ENCODE measurements at regions not wholly inside any gene's neighbourhood (a gene's known extent, or its start where the extent isn't known, plus 50 kb on each side); places are given as distances from the start of the nearest gene placed in this dataset.

DNA sequence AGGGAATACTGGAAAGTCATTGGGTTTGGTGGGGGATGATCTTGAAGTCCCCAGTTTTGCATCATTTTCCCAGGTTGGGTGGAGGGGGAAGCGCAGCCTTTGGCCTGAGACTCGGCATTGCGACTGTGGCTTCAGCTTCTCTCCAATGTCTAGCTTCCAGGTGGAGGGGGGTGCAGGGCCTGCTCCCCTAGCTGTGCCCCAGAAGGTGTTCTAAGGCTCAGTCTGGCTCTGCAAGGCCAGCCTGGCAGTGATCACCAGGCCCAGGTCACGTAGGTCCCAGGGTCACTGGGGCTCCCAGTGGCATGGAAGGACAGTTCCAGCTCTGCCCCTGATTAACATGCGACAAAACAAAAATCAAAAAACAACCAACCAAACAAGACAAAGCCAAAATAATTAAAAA is 56.9 kb upstream of the HAAO start:
- TF ChIP-seq, protein P1, sequence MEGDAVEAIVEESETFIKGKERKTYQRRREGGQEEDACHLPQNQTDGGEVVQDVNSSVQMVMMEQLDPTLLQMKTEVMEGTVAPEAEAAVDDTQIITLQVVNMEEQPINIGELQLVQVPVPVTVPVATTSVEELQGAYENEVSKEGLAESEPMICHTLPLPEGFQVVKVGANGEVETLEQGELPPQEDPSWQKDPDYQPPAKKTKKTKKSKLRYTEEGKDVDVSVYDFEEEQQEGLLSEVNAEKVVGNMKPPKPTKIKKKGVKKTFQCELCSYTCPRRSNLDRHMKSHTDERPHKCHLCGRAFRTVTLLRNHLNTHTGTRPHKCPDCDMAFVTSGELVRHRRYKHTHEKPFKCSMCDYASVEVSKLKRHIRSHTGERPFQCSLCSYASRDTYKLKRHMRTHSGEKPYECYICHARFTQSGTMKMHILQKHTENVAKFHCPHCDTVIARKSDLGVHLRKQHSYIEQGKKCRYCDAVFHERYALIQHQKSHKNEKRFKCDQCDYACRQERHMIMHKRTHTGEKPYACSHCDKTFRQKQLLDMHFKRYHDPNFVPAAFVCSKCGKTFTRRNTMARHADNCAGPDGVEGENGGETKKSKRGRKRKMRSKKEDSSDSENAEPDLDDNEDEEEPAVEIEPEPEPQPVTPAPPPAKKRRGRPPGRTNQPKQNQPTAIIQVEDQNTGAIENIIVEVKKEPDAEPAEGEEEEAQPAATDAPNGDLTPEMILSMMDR (conservative IDR thresholded peaks at IDR 0.05; ENCODE audit: low read depth in 2 of 2), result no peak
- TF ChIP-seq CREB1 (CRISPR knock-in tag; IDR thresholded peaks at IDR 0.05; ENCODE audit: low read depth), result no peak
- no peak for TF ChIP-seq NANOG (IDR thresholded peaks at IDR 0.05; ENCODE audit: borderline replicate concordance)
- no peak for TF ChIP-seq ZNF331 (CRISPR knock-in tag; IDR thresholded peaks at IDR 0.05; ENCODE audit: low read depth)
- no peak for TF ChIP-seq REST (IDR thresholded peaks at IDR 0.05; ENCODE audit: unreplicated experiment)
- no peak for TF ChIP-seq ZNF114 (CRISPR knock-in tag; IDR thresholded peaks at IDR 0.05)
- TF ChIP-seq, protein P2, sequence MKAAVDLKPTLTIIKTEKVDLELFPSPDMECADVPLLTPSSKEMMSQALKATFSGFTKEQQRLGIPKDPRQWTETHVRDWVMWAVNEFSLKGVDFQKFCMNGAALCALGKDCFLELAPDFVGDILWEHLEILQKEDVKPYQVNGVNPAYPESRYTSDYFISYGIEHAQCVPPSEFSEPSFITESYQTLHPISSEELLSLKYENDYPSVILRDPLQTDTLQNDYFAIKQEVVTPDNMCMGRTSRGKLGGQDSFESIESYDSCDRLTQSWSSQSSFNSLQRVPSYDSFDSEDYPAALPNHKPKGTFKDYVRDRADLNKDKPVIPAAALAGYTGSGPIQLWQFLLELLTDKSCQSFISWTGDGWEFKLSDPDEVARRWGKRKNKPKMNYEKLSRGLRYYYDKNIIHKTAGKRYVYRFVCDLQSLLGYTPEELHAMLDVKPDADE (IDR thresholded peaks at IDR 0.05), result no peak
- TF ChIP-seq JUNB (IDR thresholded peaks at IDR 0.05; ENCODE audit: unreplicated experiment), result no peak
- TF ChIP-seq POLR2AphosphoS5 (IDR thresholded peaks at IDR 0.05; ENCODE audit: low read depth), result no peak
- TF ChIP-seq EZH2 (IDR thresholded peaks at IDR 0.05; ENCODE audit: low read depth, unreplicated experiment), result no peak
- TF ChIP-seq EZH2phosphoT487 (IDR thresholded peaks at IDR 0.05; ENCODE audit: unreplicated experiment), result no peak

Data from GM23338 (cell line).